DMS153 treated with DMSO at 0.1 percent for 48 hours (cell line): ENCODE measurements at regions not wholly inside any gene's neighbourhood (a gene's known extent, or its start where the extent isn't known, plus 50 kb on each side); places are given as distances from the start of the nearest gene placed in this dataset.

Experiments
- DNase-seq: peaks from one replicate; lab custom pipeline; 2025; ENCODE audit not compliant: unreplicated experiment; lab: John Stamatoyannopoulos, UW

GRCh38 chr12:107436836-107437235, 248.8 kb upstream of the PWP1 start:
- DNase-seq: no peak

- DNase-seq: no peak
These were observed 247.6 kb upstream of the PWP1 start for GRCh38 chr12:107437954-107438353.

GRCh38 chr12:107439026-107439738, 246.4 kb upstream of the PWP1 start:
- no peak for DNase-seq

GRCh38 chr12:107440606-107441005, 245.0 kb upstream of the PWP1 start:
- DNase-seq: no peak

GRCh38 chr12:107441665-107442300, 243.8 kb upstream of the PWP1 start:
- no peak for DNase-seq

GRCh38 chr12:107442326-107442987, 243.1 kb upstream of the PWP1 start:
- no peak for DNase-seq

- no peak for DNase-seq
These were observed 242.1 kb upstream of the PWP1 start for GRCh38 chr12:107443320-107444090.

- DNase-seq: no peak
These were observed 240.8 kb upstream of the PWP1 start for GRCh38 chr12:107444771-107445170.

GRCh38 chr12:107446476-107446875, 239.1 kb upstream of the PWP1 start:
- DNase-seq: no peak

- no peak for DNase-seq
These were observed 238.3 kb upstream of the PWP1 start for GRCh38 chr12:107447336-107447735.

- no peak for DNase-seq
These were observed 237.4 kb upstream of the PWP1 start for GRCh38 chr12:107448198-107448597.

- DNase-seq: no peak
These were observed 235.7 kb upstream of the PWP1 start for GRCh38 chr12:107449891-107450290.

GRCh38 chr12:107450541-107450940, 235.1 kb upstream of the PWP1 start:
- DNase-seq: no peak

GRCh38 chr12:107451246-107451645, 234.4 kb upstream of the PWP1 start:
- DNase-seq: no peak

- no peak for DNase-seq
These were observed 231.3 kb upstream of the PWP1 start for GRCh38 chr12:107454109-107454830.

GRCh38 chr12:107457362-107457935, 228.2 kb upstream of the PWP1 start:
- no peak for DNase-seq

GRCh38 chr12:107458163-107458562, 227.4 kb upstream of the PWP1 start:
- no peak for DNase-seq

GRCh38 chr12:107458990-107459389, 226.6 kb upstream of the PWP1 start:
- no peak for DNase-seq

- no peak for DNase-seq
These were observed 226.0 kb upstream of the PWP1 start for GRCh38 chr12:107459641-107460040.

GRCh38 chr12:107461222-107461975, 224.2 kb upstream of the PWP1 start:
- no peak for DNase-seq
